Keratinocyte (primary cell): ENCODE measurements at regions not wholly inside any gene's neighbourhood (a gene's known extent, or its start where the extent isn't known, plus 50 kb on each side); places are given as distances from the start of the nearest gene placed in this dataset.

Source experiments
- DNase-seq: peaks from one replicate; pipeline ENCODE4 v3.0.0-alpha.2; 2011; ENCODE audit warnings: low read depth, missing footprints, low spot score
- FAIRE-seq: peaks from 2 replicates; lab custom pipeline; 2011; peaks lifted over from hg19 to GRCh38; lab: Jason Lieb, UNC
- H2AFZ ChIP-seq: 2 replicates; pipeline ENCODE4 v1.6.0; 2012; ENCODE audit warnings: low read length, control low read depth, inconsistent platforms; ENCODE audit not compliant: control insufficient read depth
- H3K27ac ChIP-seq: 2 replicates; pipeline ENCODE4 v1.5.1; 2011; ENCODE audit warnings: low read length; ENCODE audit not compliant: control insufficient read depth, insufficient read depth
- H3K27me3 ChIP-seq: 3 replicates; pipeline ENCODE4 v1.6.0; 2011; ENCODE audit warnings: low read length; ENCODE audit not compliant: control insufficient read depth, insufficient read depth; ENCODE audit errors: extremely low read depth
- H3K36me3 ChIP-seq, 2 experiments: 2 replicates in 1 of 2; 3 replicates in 1 of 2; pipeline ENCODE4 v1.5.1; 2011; ENCODE audit warnings: low read length in 2 of 2, mild to moderate bottlenecking in 1 of 2; ENCODE audit not compliant: control insufficient read depth in 2 of 2, insufficient read depth in 2 of 2; ENCODE audit errors: extremely low read depth in 1 of 2
- H3K4me1 ChIP-seq: 3 replicates; pipeline ENCODE4 v1.5.1; 2011; ENCODE audit warnings: low read length; ENCODE audit not compliant: control insufficient read depth, insufficient read depth; ENCODE audit errors: extremely low read depth
- H3K4me2 ChIP-seq: 3 replicates; pipeline ENCODE4 v1.6.0; 2011; ENCODE audit warnings: low read depth, low read length; ENCODE audit not compliant: control insufficient read depth, insufficient read depth; ENCODE audit errors: extremely low read depth
- H3K4me3 ChIP-seq, 3 experiments: fragments of 200-600 bp in 1 of 3; sonication (generic) in 1 of 3; 2 replicates in 2 of 3; 3 replicates in 1 of 3; pipeline ENCODE4 v1.5.1; 2011 to 2016; ENCODE audit warnings: low read length in 3 of 3, mild to moderate bottlenecking in 3 of 3, control low read depth in 2 of 3, inconsistent platforms in 1 of 3, low read depth in 1 of 3, mixed read lengths in 1 of 3, mixed run types in 1 of 3, moderate library complexity in 1 of 3; ENCODE audit not compliant: control insufficient read depth in 2 of 3, insufficient read depth in 2 of 3; ENCODE audit errors: extremely low read depth in 1 of 3
- H3K79me2 ChIP-seq: 2 replicates; pipeline ENCODE4 v1.6.0; 2012; ENCODE audit warnings: low read length; ENCODE audit not compliant: control insufficient read depth, insufficient read depth
- H3K9ac ChIP-seq: 3 replicates; pipeline ENCODE4 v1.6.0; 2011; ENCODE audit warnings: low read length; ENCODE audit not compliant: control insufficient read depth, insufficient read depth; ENCODE audit errors: extremely low read depth
- H3K9me1 ChIP-seq: 3 replicates; pipeline ENCODE4 v1.6.0; 2011; ENCODE audit warnings: low read length; ENCODE audit not compliant: control insufficient read depth, insufficient read depth; ENCODE audit errors: extremely low read depth
- H3K9me3 ChIP-seq: 2 replicates; pipeline ENCODE4 v1.5.1; 2012; ENCODE audit warnings: low read depth, low read length; ENCODE audit not compliant: control insufficient read depth
- H4K20me1 ChIP-seq: 3 replicates; pipeline ENCODE4 v1.6.0; 2011; ENCODE audit warnings: low read length; ENCODE audit not compliant: control insufficient read depth, insufficient read depth; ENCODE audit errors: extremely low read depth
- EZH2 ChIP-seq: IDR thresholded peaks from one replicate; pipeline ENCODE4 v1.6.1; 2012; ENCODE audit warnings: inconsistent platforms, mild to moderate bottlenecking, low read length, moderate library complexity
- dilution Hi-C: fragments of 300-500 bp; cut with MboI; formaldehyde crosslinking; loops from one replicate; pipeline ENCODE4 v1.7.0; 2020; ENCODE audit warnings: low sequenced_read_pairs; ENCODE audit not compliant: extremely low pct_ligation_motif_present
- TF ChIP-seq, protein P1 (sequence below), 3 experiments: IDR thresholded peaks in 1 of 3; conservative IDR thresholded peaks in 1 of 3; optimal IDR thresholded peaks in 1 of 3; 2 replicates in 2 of 3; 3 replicates in 1 of 3; pipeline versions ENCODE3 to v1.5.1; 2011; ENCODE audit warnings: low read length in 3 of 3, mild to moderate bottlenecking in 3 of 3, moderate library complexity in 2 of 3, control low read depth in 1 of 3, inconsistent platforms in 1 of 3; ENCODE audit not compliant: insufficient read depth in 2 of 3; ENCODE audit errors: extremely low read depth in 1 of 3

GRCh38 chr16:58843675-58844074 lies 109.6 kb upstream of the GOT2 start:
- H3K9ac ChIP-seq = no peak overlapping the region
- DNase-seq = no peak
- no peaks in the 10 kb centered on the region for H3K36me3 ChIP-seq
- no peak overlapping the region for H3K4me3 ChIP-seq
- no peaks in the 10 kb centered on the region for H3K9me1 ChIP-seq
- no peaks in the 10 kb centered on the region for H4K20me1 ChIP-seq
- FAIRE-seq = no peak
- no peak overlapping the region for H3K27ac ChIP-seq
- no peaks in the 10 kb centered on the region for H3K9me3 ChIP-seq
- H3K27me3 ChIP-seq = no peaks in the 10 kb centered on the region
- TF ChIP-seq EZH2 = no peak
- TF ChIP-seq, protein P1, sequence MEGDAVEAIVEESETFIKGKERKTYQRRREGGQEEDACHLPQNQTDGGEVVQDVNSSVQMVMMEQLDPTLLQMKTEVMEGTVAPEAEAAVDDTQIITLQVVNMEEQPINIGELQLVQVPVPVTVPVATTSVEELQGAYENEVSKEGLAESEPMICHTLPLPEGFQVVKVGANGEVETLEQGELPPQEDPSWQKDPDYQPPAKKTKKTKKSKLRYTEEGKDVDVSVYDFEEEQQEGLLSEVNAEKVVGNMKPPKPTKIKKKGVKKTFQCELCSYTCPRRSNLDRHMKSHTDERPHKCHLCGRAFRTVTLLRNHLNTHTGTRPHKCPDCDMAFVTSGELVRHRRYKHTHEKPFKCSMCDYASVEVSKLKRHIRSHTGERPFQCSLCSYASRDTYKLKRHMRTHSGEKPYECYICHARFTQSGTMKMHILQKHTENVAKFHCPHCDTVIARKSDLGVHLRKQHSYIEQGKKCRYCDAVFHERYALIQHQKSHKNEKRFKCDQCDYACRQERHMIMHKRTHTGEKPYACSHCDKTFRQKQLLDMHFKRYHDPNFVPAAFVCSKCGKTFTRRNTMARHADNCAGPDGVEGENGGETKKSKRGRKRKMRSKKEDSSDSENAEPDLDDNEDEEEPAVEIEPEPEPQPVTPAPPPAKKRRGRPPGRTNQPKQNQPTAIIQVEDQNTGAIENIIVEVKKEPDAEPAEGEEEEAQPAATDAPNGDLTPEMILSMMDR (optimal IDR thresholded peaks at IDR 0.05 in 1 of 3, IDR thresholded peaks at IDR 0.05 in 1 of 3, conservative IDR thresholded peaks at IDR 0.05 in 1 of 3; ENCODE audit: extremely low read depth in 1 of 3, insufficient read depth in 2 of 3, low read length in 3 of 3) = no peak
- no peak overlapping the region for H2AFZ ChIP-seq
- H3K4me2 ChIP-seq = no peak overlapping the region
- no peaks in the 10 kb centered on the region for H3K79me2 ChIP-seq
- H3K4me1 ChIP-seq = no peaks in the 10 kb centered on the region
- dilution Hi-C loops = no loop called here

GRCh38 chr16:58842746-58843145 lies 108.6 kb upstream of the GOT2 start:
- FAIRE-seq = no peak
- H3K4me1 ChIP-seq = no peaks in the 10 kb centered on the region
- no peak for DNase-seq
- no peak overlapping the region for H2AFZ ChIP-seq
- H3K9me3 ChIP-seq = no peaks in the 10 kb centered on the region
- H3K36me3 ChIP-seq = no peaks in the 10 kb centered on the region
- dilution Hi-C loops = no loop called here
- H3K9me1 ChIP-seq = no peaks in the 10 kb centered on the region
- TF ChIP-seq, protein P1 (optimal IDR thresholded peaks at IDR 0.05 in 1 of 3, IDR thresholded peaks at IDR 0.05 in 1 of 3, conservative IDR thresholded peaks at IDR 0.05 in 1 of 3; ENCODE audit: extremely low read depth in 1 of 3, insufficient read depth in 2 of 3, low read length in 3 of 3) = no peak
- TF ChIP-seq EZH2 = no peak
- H3K9ac ChIP-seq = no peak overlapping the region
- no peaks in the 10 kb centered on the region for H3K27me3 ChIP-seq
- H3K79me2 ChIP-seq = no peaks in the 10 kb centered on the region
- H3K27ac ChIP-seq = no peak overlapping the region
- H4K20me1 ChIP-seq = no peaks in the 10 kb centered on the region
- no peak overlapping the region for H3K4me3 ChIP-seq
- no peak overlapping the region for H3K4me2 ChIP-seq
